Right lobe of liver (tissue), 4 donors: ENCODE measurements at regions not wholly inside any gene's neighbourhood (a gene's known extent, or its start where the extent isn't known, plus 50 kb on each side); places are given as distances from the start of the nearest gene placed in this dataset.

ENCODE experiments used
- CTCF ChIP-seq, 4 donors: fragments of 200-600 bp in 3 of 4; fragments of 450-650 bp in 1 of 4; IDR thresholded peaks; one replicate each; pipeline versions ENCODE4 v1.5.1 to v1.8.0; 2016 to 2022; ENCODE audit warnings: antibody characterized with exemption in 4 of 4, mild to moderate bottlenecking in 2 of 4
- POLR2A ChIP-seq: fragments of 450-650 bp; IDR thresholded peaks from one replicate; pipeline ENCODE4 v1.6.1; 2017; ENCODE audit warnings: antibody characterized with exemption, mild to moderate bottlenecking
- donor health status: DM: no; HTN: no; CAD: no.
- donor health status: DM: no; HTN: no; CAD: no.
- donor health status: DM: no; HTN: yes; CAD: no.

GRCh38 chr3:182257361-182257760, 535.9 kb upstream of the ATP11B start:
- TF ChIP-seq CTCF (IDR thresholded peaks at IDR 0.05) (no peak), POLR2A (no peak)
